Activated CD8-positive, alpha-beta memory T cell treated with anti-CD3 and anti-CD28 coated beads for 36 hours (primary cell): ENCODE measurements at regions not wholly inside any gene's neighbourhood (a gene's known extent, or its start where the extent isn't known, plus 50 kb on each side); places are given as distances from the start of the nearest gene placed in this dataset.
"Not testable (repeated sequence)": the region's sequence is repeated elsewhere in the genome, so short reads cannot be mapped to it uniquely, and the experiment has no call there.

Source experiments
- CTCF ChIA-PET: fragments of 350-600 bp; sonication (Branson Sonifier 250); formaldehyde crosslinking; loops from one replicate; lab custom pipeline; 2021; ENCODE audit warnings: antibody characterized with exemption; lab: Charles Lee
- POLR2A ChIA-PET: fragments of 350-600 bp; sonication (Branson Sonifier 250); formaldehyde crosslinking; loops from one replicate; lab custom pipeline; 2021; ENCODE audit warnings: antibody characterized with exemption; lab: Charles Lee

GRCh38 chr13:21901811-21902708, 231.2 kb downstream of the FGF9 start:
- ChIA-PET POLR2A (no interaction called here), CTCF (no interaction called here)

- POLR2A ChIA-PET, result no interaction called here
- CTCF ChIA-PET, result no interaction called here
These were observed 231.8 kb downstream of the FGF9 start for GRCh38 chr13:21902709-21903098.

- CTCF ChIA-PET, result no interaction called here
- POLR2A ChIA-PET, result no interaction called here
These were observed 234.6 kb downstream of the FGF9 start for GRCh38 chr13:21905486-21905885.

GRCh38 chr13:21909331-21909730, 238.5 kb downstream of the FGF9 start:
- ChIA-PET POLR2A (no interaction called here), CTCF (no interaction called here)

GRCh38 chr13:21910546-21910945, 239.7 kb downstream of the FGF9 start:
- CTCF ChIA-PET, result no interaction called here

GRCh38 chr13:21911646-21912298, 240.9 kb downstream of the FGF9 start:
- ChIA-PET POLR2A (no interaction called here), CTCF (no interaction called here)

More at GRCh38 chr13:21910546-21910945, 239.7 kb downstream of the FGF9 start:
- POLR2A ChIA-PET, result no interaction called here

GRCh38 chr13:21913010-21913409, 242.1 kb downstream of the FGF9 start:
- ChIA-PET POLR2A (no interaction called here), CTCF (interaction anchor here (1.0 kb wide), 1 partner anchor 13 kb away, joined by 4 read pairs; no protein-coding TSS in a partner anchor)

- POLR2A ChIA-PET, result no interaction called here
- CTCF ChIA-PET, result no interaction called here
These were observed 246.5 kb downstream of the FGF9 start for GRCh38 chr13:21917086-21918015.

GRCh38 chr13:21920802-21921201, 249.9 kb downstream of the FGF9 start:
- POLR2A ChIA-PET, result not testable (repeated sequence)

GRCh38 chr13:21924958-21925357, 254.1 kb downstream of the FGF9 start:
- ChIA-PET POLR2A (no interaction called here), CTCF (no interaction called here)

More at GRCh38 chr13:21920802-21921201, 249.9 kb downstream of the FGF9 start:
- CTCF ChIA-PET, result not testable (repeated sequence)

GRCh38 chr13:21925720-21926119, 254.8 kb downstream of the FGF9 start:
- POLR2A ChIA-PET, result no interaction called here
- CTCF ChIA-PET, result interaction anchor here (1.4 kb wide), 1 partner anchor 13 kb away, joined by 4 read pairs; no protein-coding TSS in a partner anchor

GRCh38 chr13:21929400-21929799, 258.5 kb downstream of the FGF9 start:
- CTCF ChIA-PET, result no interaction called here
- POLR2A ChIA-PET, result no interaction called here

GRCh38 chr13:21930536-21930935, 259.7 kb downstream of the FGF9 start:
- ChIA-PET CTCF (no interaction called here), POLR2A (no interaction called here)

- ChIA-PET CTCF (no interaction called here), POLR2A (no interaction called here)
These were observed 261.7 kb downstream of the FGF9 start for GRCh38 chr13:21932578-21932977.

- POLR2A ChIA-PET, result no interaction called here
- CTCF ChIA-PET, result no interaction called here
These were observed 262.1 kb downstream of the FGF9 start for GRCh38 chr13:21932996-21933395.

GRCh38 chr13:21934284-21934683, 263.4 kb downstream of the FGF9 start:
- CTCF ChIA-PET, result no interaction called here
- POLR2A ChIA-PET, result no interaction called here

GRCh38 chr13:21936674-21937073, 265.8 kb downstream of the FGF9 start:
- ChIA-PET POLR2A (no interaction called here), CTCF (no interaction called here)

- CTCF ChIA-PET, result no interaction called here
- POLR2A ChIA-PET, result no interaction called here
These were observed 267.3 kb downstream of the FGF9 start for GRCh38 chr13:21938168-21938567.

GRCh38 chr13:21938636-21939035, 267.8 kb downstream of the FGF9 start:
- ChIA-PET CTCF (no interaction called here), POLR2A (no interaction called here)

GRCh38 chr13:21942061-21942460, 271.2 kb downstream of the FGF9 start:
- ChIA-PET POLR2A (no interaction called here), CTCF (no interaction called here)
